ENCODE measurements at regions not wholly inside any gene's neighbourhood (a gene's known extent, or its start where the extent isn't known, plus 50 kb on each side); places are given as distances from the start of the nearest gene placed in this dataset.

DNA sequence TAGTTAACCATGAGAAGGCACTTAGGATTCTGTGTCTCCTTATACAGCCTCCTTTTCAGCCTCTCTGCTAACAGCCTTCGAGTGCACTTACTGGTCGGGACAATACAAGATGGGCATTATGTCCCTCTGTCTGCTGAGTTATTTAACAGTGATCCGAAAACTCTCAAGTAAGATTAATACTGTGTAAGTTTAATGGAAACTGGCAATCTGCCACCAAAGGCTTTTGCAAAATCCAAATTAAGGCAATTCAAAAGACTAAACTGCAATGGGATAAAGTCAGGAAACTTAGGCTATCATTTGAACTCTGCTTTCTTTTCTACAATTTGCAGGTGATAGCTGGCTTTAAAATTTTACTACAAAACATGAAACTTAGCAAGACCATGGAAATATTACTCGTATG lies 477.8 kb downstream of the TFEC start:
- DNase-seq = peak; percentile 90

DNA sequence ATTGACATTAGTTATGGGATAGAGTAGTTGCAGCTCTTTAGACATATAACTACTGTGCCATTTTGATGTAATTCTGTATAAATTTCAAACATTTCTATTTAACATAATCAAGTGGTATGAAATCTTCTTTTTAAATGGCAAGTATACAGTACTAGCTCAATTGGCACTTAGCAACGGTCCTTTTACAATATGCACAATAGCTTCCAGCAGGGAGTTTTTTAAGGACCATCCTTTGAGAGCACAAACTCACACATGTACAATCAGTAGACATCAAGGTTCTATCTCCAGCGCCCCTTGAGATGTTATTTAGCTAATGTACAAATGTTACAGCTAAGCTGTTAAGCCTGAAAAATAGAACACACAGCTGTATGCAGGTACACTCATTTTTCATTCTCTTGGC lies 480.7 kb downstream of the TFEC start:
- DNase-seq = no peak

DNA sequence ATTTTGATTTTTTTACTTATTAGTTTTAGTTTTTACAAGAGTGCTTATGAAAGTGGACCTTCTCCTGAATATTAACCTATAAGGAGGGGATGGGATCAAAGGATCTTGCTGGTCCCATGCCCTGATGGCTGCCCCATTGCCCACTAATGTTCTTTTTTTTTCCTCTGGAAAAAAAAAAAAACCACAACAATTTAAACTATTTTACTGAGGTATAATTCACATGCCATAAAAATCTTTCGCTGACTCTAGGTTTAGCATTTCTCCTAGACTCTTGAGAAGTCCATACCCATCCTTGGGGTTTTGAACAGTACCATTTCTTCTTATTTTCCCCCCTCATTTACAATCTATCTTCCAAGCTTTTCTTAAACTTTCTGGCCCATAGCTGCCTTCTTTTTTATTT lies 481.8 kb downstream of the TFEC start:
- no peak for DNase-seq

DNA sequence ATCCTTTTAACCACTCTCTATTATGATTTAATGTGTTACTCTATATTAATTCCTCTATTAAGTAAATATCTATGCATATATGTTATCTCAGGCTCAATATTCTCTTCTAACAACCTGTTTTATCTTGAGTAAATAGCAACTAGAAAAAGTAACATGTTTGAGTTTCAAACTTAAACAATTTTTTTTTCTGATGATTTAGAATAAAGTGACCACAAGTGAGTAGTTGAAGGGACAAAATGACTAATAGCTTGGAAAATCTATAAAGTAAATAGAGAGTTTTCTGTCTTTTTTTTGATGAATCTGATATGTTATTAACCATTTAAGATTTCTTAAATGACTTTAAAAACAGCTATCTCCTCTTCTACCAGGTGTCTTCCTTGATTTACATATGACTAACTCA lies 483.8 kb downstream of the TFEC start:
- DNase-seq = no peak

DNA sequence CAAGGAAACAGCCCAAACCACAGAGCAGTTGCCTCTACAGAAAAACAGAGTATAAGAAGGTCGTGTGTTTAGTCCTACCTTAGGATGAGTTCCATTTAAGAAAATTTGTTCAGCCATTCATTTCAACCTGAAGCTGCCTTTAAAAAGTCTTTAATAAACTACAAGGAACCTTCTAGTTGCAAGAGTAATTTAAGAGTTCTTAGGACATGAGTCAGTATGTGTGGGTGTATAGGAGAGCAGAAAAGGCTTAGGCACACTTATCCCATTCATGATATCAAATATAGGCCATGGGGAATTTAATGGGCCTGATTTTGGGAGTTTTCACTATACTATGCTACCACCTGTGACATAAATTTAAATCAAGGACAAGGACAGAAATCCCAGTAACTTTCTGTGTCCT lies 496.8 kb downstream of the TFEC start:
- DNase-seq = no peak

DNA sequence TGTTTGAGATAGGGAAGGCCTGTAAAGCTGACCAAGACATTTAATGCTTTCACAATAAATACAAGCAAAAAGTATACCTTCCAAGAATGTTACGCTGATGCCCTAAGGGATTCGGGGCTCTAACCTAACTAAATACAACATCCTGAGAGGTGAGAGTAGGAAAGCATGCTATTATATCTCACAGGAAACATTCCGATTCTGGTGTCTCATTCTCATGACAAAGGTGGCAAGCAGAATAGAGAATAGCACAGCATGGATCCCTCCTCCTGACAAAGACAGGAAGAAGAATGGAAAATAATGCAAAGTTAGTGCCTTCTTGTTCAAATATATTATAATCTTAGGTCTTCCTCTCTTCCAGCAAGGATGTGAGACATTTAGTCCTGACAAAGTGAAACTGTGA lies 504.3 kb downstream of the TFEC start:
- DNase-seq = no peak

DNA sequence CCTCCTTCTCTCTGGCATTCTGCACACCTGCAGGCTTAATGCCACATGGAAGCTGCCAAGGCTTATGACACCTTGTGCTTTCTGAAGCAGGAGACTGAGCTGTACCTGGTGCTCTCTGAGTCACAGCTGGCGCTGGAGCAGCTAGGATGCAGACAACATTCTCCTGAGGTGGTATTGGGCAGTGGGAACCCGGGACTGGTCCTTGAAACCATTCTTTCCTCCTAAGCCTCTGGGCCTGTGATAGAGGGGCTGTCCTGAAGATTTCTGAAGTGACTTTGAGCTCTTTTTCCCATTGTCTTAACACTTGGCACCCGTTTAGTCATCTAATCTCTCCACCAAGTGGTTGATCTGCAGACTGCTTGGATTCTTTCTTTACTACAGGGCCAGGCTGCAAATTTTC lies 508.4 kb downstream of the TFEC start:
- DNase-seq = no peak

DNA sequence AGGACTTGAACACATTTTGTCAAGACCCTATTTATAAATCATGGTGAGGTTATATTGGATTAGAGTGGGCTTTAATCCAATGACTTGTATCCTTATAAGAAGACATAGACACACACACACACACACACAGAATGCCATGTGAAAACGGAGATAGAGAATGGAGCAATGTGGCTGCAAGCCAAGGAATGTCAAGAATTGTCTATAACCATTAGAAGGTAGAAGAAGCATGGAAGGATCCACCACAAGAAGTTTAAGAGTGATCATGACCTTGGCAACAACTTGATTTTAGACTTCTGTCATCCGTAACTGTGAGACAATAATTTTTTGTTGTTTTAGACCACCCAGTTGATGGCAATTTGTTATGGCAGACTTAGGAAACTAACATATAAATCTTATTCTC lies 514.2 kb downstream of the TFEC start:
- no peak for DNase-seq

DNA sequence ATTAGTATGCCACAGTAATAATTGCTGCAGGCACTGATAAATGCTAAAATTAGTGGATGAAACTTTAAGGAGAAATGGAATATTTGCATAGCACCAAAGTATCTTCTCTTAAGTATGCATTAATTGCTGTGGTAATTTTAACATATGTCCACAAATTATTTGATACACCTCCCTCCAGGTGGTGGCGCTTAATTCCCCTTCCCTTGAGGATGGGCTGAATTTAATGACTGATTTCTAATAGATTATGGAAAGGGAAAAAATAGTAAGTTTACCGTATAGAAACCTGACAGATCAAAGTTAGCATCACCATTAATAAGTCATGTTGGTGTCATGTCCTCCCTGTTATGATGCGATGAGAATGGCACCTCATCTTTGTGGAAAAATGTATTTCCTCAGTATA lies 519.2 kb downstream of the TFEC start:
- peak; percentile 4 for DNase-seq

DNA sequence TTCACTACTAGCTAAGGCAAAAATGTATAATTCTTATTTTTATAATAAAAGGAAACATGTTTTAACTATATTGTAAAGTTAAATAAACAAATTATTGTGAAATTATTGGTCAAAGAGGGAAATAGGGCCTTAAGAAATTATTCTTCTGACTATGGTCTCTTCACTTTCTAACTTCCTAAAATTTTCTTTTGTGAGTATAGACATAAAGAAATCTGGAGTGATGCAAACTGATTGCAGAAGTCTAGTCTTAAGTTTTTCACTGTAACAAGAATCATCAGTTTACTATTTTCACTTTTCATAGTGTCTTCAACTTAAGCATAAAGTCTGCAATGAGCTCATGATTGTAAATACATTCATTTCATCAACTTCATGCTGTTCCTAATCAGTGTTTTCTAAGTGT lies 525.4 kb downstream of the TFEC start:
- no peak for DNase-seq

DNA sequence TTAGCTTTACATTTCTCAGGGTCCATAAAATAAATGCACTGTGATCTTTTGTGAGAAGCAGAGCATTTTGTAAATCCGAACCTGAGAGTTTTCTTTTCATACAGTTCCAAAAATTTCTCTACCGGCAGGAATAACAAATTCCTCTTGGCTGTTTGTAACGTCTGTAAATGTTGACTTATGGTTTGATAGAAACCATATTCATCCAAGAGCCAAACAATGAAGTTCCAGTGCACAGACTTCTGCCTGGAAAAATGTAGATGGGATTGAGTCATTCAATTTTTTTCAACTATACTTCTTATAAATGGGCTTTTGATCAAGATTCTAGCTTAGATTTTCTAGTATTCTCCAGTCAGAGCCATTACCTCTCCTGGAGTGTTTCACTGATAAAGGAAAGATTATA lies 530.6 kb downstream of the TFEC start:
- no peak for DNase-seq

DNA sequence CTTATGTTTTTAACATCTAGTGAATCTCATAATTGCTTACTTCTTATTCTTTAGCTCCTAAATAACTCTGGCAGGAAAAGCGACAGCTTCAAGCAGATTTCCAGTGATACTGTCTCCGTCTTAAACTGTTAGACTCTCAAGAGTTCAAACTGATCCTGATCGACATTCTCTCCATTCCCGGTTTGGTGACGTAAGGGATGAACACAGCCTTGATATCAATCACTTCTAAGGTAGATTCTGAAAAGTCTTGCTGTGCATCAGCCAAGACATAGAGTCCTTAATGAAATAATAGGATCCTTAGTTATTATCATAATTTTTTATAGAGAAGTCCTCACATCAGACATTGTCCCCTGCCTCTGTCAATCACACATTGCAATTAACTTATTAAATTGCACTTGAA lies 534.6 kb downstream of the TFEC start:
- DNase-seq = no peak

DNA sequence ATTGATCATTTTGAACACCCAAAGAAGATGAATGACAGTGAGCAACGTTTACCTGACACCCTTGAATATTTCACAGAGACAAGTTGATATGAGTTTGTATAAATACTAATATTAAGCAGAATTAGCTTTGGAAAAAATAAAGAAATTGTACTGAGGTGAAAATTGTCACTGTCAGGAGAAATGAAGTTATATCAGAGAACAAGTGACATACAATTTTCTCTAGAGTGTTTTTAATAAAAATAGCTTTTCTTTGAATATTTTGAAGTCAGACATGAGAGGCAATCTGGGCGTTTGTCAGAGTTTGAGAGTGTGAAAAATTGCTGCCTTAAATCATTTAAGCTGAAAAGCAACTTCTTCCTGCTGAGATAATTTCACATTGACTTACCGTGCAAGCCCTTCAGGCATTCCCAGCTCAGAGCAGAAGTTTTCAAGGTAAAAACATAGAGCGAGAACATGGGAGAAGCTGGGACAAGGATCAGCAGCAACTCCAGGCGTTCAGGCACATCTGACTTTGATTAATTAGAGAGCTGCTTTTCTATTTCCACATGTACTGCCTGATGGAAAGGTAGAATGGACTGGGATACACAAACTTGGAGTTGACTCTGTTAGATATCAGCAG lies 535.9 kb downstream of the TFEC start:
- no peak for DNase-seq

DNA sequence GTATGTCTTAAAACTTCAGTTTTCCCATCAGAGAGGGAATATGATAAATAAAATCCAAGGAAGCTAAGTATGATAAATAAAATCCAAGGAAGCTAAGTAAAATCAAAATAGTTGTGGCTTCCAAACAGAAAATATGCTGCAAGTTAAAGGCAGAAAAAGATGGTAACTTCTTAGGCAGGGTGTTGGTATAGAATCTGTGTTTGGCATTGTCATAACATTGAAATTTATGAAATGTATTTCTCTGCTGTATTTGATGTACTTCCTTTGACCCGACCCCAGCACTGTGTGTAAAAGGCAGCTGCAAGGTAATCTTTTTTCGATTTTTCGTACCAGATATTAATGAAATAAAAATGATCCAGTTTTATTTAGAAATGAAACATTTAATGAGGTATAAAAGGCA lies 537.2 kb downstream of the TFEC start:
- DNase-seq = no peak

DNA sequence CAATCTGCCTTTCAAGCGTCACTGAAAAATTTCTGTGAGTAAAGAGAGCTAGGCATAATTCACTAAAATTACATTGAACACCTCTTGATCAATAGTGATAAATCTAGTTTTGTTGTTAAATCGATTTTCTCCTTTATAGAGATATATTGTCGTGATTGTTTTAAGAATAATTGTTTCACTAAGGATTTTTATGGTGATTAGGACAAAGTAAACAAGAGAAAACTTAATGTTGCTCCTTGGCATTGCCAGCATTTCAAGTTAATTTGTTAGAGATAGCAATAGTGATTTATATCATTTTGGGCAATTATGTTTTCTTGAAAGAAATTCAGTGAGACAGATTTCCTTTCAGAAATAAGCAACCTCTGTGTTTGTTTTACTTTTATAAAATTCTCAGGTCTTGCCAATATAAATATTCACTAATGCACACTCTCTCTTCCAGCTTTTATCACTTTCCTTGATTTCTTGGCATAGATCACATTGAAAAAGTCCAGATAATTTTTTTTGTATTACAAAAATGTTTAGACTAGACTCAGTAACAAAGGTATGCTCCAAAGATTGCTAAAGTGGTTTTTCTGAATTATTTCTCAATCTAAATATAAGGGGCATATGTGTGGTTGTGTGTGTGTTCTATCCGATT lies 538.7 kb downstream of the TFEC start:
- no peak for DNase-seq

DNA sequence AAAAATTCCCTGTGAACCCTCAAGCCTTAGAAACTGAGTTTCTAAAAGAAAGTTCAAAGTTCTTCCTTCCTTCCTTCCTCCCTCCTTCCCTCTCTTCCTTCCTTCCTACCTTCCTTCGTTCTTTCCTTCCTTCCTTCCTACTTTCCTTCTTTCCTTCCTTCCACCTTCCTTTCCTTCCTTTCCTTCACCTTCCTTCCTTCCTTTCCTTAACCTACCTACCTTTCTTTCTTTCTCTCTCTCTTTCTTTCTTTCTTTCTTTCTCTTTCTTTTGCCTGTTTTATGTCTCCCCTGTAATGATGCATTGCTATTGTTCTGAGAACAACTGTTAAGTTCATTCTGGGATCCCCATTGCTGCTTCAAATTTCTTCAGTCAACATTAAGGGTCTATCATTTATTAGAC lies 551.1 kb downstream of the TFEC start:
- DNase-seq = no peak

DNA sequence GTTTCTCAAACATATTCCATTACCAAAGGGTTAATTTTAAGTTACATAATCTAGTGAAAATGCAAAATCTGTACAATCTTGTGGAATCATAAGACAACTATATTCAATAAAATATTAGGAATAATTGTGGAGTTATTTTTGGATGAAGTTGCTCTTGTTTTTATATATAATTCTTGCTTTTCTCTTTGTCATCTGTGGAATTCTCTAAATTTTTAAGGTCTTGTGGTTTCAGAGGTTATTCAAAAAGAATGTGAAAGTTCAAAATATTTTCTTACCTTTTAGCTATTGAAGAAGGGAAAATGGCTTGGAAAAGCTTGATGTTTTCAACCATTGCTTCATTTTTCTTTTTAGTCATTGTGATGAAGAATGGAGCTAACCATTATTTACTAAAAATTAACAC lies 552.1 kb downstream of the TFEC start:
- no peak for DNase-seq

DNA sequence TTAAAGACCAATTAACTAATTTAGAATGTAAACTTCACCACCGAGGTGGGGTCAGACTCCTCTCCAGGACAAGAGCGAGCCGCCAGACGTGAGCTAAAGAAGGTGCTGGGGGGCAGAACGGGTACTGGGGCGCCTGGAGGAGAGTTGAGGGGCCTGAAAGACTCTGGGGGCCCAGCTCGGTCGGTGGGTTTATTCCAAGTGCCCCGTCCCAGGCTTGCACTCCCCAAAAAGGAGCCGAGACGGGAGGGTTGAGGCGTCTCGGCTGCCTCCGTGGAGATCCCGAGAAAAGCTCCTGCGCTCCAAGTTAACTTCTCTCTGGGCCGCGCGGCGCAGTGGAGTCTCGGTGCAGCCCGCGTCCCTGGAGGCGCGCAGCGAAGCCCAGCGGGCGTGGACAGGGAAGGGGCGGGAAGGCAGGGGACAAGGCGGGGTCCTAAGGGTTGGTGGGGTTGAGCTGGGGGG lies 553.3 kb downstream of the TFEC start:
- DNase-seq = no peak

DNA sequence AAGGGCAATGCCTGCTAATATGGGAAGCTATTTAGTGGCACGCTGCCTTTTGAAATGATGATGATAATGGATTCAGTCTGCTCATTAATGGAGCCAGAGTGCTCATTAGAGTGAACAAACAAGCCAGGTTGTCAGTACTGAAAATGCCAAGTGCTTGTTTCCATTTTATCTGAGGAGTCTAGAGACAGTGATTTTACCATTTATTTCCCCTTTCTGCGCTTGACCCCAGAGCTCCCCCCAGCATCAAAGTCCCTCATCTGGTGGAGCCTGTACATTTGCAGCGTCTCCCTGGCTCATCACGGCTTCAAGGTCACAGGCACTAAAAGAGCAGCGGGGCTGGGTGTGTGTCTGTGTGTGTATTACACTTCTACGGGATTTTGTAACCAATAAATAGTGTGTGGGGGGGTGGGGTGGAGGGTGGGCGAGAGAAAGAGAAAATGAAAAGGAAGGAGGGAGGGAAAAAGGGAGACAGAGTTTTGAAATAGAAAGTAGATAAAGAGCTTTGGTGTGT lies 553.8 kb downstream of the TFEC start:
- DNase-seq = no peak

DNA sequence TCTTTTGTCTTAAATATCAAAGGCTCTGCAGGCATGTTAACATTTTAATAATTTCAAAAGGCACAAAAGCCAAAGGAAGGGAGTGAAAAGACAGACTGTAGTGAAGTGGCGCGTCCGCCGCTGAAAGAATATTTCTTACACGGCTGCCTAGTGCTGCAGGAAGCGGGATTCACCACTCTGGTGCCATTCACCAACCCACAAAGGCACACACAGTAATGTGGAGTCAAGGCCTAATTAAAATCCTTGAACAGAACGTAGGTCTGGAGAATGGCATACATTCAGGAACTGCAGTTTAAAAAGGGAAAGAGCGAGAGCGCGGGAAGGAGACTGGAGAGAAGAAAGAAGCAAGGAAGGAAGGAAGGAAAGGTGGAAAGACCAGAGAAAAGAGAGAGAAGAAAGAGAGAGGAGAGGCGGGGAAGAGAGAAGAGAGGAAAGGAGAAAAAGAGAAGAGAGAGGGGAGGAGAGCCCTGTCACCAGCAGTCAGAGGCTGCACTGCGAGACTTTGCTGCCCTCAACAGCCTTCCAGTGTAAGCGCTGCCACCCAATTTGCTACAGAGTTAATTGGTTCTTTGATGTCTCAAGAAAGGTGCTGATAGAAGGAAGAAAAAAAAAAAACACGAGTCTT lies 554.0 kb downstream of the MDFIC start:
- DNase-seq = no peak

DNA sequence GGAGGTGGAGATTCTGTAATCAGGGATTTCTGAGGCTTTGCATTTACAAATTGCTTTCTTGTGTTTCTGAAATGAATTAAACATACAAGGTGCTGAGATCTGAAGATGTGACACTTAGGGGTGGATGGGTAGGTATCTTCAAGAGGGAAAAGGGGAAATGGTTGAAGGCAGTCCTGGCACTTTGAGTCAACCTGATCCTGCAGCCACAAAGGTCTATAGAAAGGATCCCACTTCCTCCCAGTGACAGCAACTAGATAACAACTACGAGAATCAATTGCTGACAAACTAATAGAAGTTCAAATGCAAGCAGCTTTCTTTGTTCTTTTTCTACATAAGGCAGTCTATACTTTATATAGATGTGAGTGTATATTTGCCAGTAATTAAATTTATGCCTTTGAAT lies 553.3 kb downstream of the MDFIC start:
- DNase-seq = no peak

DNA sequence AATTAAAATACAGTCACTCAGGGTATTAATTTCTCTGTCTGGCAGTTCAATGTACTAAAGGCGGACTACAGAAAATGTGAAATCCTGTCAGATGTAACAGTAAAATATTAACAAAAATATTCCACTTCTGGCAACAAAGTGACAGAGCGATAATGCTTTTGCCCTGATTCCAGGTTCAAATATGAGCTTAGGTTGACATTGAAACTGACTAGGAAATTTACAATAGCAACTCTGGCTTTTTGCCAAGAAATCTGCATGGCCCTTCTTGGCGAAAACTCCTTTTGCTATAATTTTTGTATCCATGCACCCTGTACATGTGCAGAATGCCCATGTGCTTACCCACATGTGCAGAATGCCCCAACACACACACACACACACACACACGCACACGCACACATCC lies 552.2 kb downstream of the MDFIC start:
- DNase-seq = no peak

DNA sequence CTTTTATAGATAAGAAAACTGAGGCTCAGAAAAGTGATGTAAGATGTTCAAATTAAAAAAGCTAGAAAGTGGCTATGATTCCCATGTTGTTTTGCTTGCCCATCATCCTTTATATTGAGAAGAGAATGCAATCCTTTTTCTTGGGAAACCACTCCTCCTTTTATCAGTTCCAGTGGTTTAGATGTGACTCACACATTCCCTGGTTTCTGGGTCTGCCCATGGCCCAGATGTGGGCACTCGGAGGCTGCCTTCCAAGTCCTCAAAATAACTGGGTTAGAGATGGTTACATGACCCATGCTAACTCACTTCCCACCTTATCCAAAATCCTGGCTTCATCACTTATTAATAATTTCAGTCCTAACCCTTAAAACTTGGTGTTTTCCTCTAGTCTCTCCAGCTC lies 550.0 kb downstream of the MDFIC start:
- no peak for DNase-seq

DNA sequence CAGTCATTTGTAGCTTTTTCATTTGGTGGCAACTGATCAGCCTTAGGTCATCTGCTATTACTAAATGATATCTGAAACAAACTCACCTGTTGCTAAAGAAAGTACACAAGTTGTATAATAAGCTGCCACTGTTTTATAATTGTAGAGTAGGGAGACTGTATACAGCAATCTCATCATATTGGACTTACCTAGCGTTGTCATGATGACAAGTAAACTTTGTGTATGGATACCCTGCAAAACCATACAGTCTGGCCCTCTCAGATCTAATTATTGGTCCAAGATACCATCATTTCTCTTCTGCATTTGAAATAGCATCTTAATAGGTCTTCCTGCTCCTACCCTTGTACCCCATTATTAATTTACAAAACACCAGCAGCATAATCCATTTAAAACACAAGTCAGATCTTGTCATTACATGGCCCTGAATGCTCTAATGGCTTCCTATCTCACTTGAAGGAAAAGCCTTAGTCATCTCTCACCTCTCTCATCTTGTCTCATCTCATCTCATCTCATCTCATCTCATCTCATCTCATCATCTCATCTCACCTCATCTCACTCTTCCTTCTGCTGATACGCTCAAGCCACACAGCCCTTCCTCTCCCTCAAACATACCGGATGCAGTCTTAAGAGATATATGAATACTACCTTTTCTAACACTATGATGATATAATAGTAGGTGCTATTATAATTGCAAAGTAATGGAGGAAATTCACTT lies 540.6 kb downstream of the MDFIC start:
- no peak for DNase-seq

Measured in NCI-H524 treated with DMSO at 0.1 percent for 48 hours (cell line).